ENCODE measurements at regions not wholly inside any gene's neighbourhood (a gene's known extent, or its start where the extent isn't known, plus 50 kb on each side); places are given as distances from the start of the nearest gene placed in this dataset.

GRCh38 chr10:83724471-83725241 lies 414.7 kb upstream of the GHITM start:
- TF ChIP-seq CTCF (optimal IDR thresholded peaks at IDR 0.05 in 1 of 3, IDR thresholded peaks at IDR 0.05 in 1 of 3, conservative IDR thresholded peaks at IDR 0.05 in 1 of 3; ENCODE audit: extremely low read depth in 1 of 3, insufficient read depth in 2 of 3, low read length in 3 of 3) (no peak), EZH2 (IDR thresholded peaks at IDR 0.05; ENCODE audit: low read length) (no peak)

Measured in keratinocyte (primary cell).